ENCODE measurements at regions not wholly inside any gene's neighbourhood (a gene's known extent, or its start where the extent isn't known, plus 50 kb on each side); places are given as distances from the start of the nearest gene placed in this dataset.

GRCh38 chr6:3585320-3585935 is 128.6 kb upstream of the SLC22A23 start:
- no peaks in the 10 kb centered on the region for H3K4me1 ChIP-seq
- WGBS, 5 donors, result 76 to 89% (median 81%) methylated on average over 5 of the region's 5 CpGs
- DNase-seq, result no peak
- peaks cover 6 to 19% (median 13%) of the 10 kb centered on the region in 8 donors for H3K9me3 ChIP-seq
- intact Hi-C loops (cut with DNase I; ENCODE audit: low total_unique reads), result no loop called here
- peaks cover 0 to 29% (median 0%) of the 10 kb centered on the region in 7 donors for H3K27me3 ChIP-seq (replicated peaks in 1 of 7)
- no peak overlapping the region for H3K4me3 ChIP-seq
- no peaks in the 10 kb centered on the region for H3K36me3 ChIP-seq
- TF ChIP-seq POLR2A (IDR thresholded peaks at IDR 0.05), result no peak
- H3K27ac ChIP-seq, result no peak overlapping the region

GRCh38 chr6:3584606-3585005 is 127.8 kb upstream of the SLC22A23 start:
- DNase-seq, result no peak
- H3K27ac ChIP-seq, result no peak overlapping the region
- no peaks in the 10 kb centered on the region for H3K4me1 ChIP-seq
- TF ChIP-seq POLR2AphosphoS5 (IDR thresholded peaks at IDR 0.05) (no peak), POLR2A (IDR thresholded peaks at IDR 0.05) (no peak), CTCF (IDR thresholded peaks at IDR 0.05 in 8 of 11, conservative IDR thresholded peaks at IDR 0.05 in 3 of 11) (no peak)
- WGBS, 5 donors, result 40 to 61% (median 41%) methylated on average over 4 of the region's 4 CpGs
- intact Hi-C loops (cut with DNase I; ENCODE audit: low total_unique reads), result no loop called here
- peaks cover 0 to 29% (median 0%) of the 10 kb centered on the region in 7 donors for H3K27me3 ChIP-seq (replicated peaks in 1 of 7)
- H3K4me3 ChIP-seq, result no peak overlapping the region
- H3K9me3 ChIP-seq, result peaks cover 6 to 19% (median 13%) of the 10 kb centered on the region in 8 donors
- H3K36me3 ChIP-seq, result no peaks in the 10 kb centered on the region

- no peaks in the 10 kb centered on the region for H3K36me3 ChIP-seq
- peaks cover 0 to 19% (median 0%) of the 10 kb centered on the region in 7 donors for H3K27me3 ChIP-seq (replicated peaks in 1 of 7)
- no peak overlapping the region for H3K27ac ChIP-seq
- no peak for TF ChIP-seq POLR2A (IDR thresholded peaks at IDR 0.05)
- TF ChIP-seq CTCF (IDR thresholded peaks at IDR 0.05 in 8 of 11, conservative IDR thresholded peaks at IDR 0.05 in 3 of 11), result no peak
- TF ChIP-seq POLR2AphosphoS5 (IDR thresholded peaks at IDR 0.05), result no peak
- H3K4me1 ChIP-seq, result peaks cover 0 to 6% (median 0%) of the 10 kb centered on the region in 6 donors
- intact Hi-C loops (cut with DNase I; ENCODE audit: low total_unique reads), result no loop called here
- H3K4me3 ChIP-seq, result no peak overlapping the region
- H3K9me3 ChIP-seq, result no peaks in the 10 kb centered on the region
- WGBS, 5 donors, result 80 to 97% (median 86%) methylated on average over 3 of the region's 3 CpGs
- DNase-seq, result no peak
These were observed 124.6 kb upstream of the SLC22A23 start for GRCh38 chr6:3581469-3581868.

- Histone ChIP-seq H3K4me3 (no peak overlapping the region), H3K27me3 (replicated peaks in 1 of 7) (peaks cover 0 to 33% (median 5%) of the 10 kb centered on the region in 7 donors), H3K36me3 (no peaks in the 10 kb centered on the region), H3K4me1 (peaks cover 0 to 6% (median 0%) of the 10 kb centered on the region in 6 donors), H3K27ac (no peak overlapping the region), H3K9me3 (no peaks in the 10 kb centered on the region)
- 80 to 90% (median 85%) methylated on average over 13 of the region's 13 CpGs for WGBS, 5 donors
- TF ChIP-seq POLR2A (IDR thresholded peaks at IDR 0.05) (no peak), CTCF (IDR thresholded peaks at IDR 0.05 in 8 of 11, conservative IDR thresholded peaks at IDR 0.05 in 3 of 11) (no peak), POLR2AphosphoS5 (IDR thresholded peaks at IDR 0.05) (no peak)
- intact Hi-C loops (cut with DNase I; ENCODE audit: low total_unique reads), result no loop called here
- DNase-seq, result no peak
These were observed 122.9 kb upstream of the SLC22A23 start for GRCh38 chr6:3579652-3580175.

All from spleen (tissue), 11 donors.